HT-29 (cell line): ENCODE measurements at regions not wholly inside any gene's neighbourhood (a gene's known extent, or its start where the extent isn't known, plus 50 kb on each side); places are given as distances from the start of the nearest gene placed in this dataset.
"Not testable (repeated sequence)": the region's sequence is repeated elsewhere in the genome, so short reads cannot be mapped to it uniquely, and the experiment has no call there.

Source experiments
- DNase-seq: peaks from one replicate; pipeline ENCODE4 v3.0.0-alpha.2; 2015; ENCODE audit warnings: low spot score

DNA sequence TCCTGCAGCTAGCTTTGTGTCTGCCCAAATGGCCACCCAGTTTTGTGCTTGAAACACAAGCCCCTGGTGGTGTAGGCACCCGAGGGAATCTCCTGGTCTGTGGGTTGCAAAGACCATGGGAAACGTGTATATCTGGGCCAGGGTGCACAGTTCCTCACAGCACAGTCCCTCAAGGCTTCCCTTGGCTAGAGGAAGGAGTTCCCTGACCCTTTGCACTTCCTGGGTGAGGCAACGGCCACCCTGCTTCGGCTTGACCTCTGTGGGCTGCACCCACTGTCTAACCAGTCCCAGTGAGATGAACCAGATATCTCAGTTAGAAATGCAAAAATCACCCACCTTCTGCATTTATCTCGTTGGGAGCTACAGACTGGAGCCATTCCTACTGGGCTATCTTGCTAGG lies 865.0 kb upstream of the ACO1 start:
- DNase-seq, result no peak

DNA sequence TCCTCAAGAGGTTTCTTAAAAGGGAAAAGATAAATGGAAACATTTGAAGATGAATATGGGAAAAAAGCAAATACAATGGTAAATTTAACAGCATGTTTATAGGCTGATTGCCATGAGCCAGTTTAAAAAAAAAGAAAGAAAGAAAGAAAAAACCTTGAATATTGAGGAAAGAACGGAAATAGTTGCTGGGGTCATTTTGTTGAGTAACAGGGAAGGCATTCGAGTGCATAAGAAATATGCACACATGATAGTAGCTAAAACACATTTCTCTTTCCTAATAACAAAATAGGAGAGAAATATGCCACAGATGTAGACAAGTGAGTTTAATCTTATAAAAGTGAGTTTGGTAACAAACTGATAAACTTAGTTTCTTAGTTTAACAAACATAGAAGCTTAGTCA lies 864.6 kb upstream of the ACO1 start:
- no peak for DNase-seq

DNA sequence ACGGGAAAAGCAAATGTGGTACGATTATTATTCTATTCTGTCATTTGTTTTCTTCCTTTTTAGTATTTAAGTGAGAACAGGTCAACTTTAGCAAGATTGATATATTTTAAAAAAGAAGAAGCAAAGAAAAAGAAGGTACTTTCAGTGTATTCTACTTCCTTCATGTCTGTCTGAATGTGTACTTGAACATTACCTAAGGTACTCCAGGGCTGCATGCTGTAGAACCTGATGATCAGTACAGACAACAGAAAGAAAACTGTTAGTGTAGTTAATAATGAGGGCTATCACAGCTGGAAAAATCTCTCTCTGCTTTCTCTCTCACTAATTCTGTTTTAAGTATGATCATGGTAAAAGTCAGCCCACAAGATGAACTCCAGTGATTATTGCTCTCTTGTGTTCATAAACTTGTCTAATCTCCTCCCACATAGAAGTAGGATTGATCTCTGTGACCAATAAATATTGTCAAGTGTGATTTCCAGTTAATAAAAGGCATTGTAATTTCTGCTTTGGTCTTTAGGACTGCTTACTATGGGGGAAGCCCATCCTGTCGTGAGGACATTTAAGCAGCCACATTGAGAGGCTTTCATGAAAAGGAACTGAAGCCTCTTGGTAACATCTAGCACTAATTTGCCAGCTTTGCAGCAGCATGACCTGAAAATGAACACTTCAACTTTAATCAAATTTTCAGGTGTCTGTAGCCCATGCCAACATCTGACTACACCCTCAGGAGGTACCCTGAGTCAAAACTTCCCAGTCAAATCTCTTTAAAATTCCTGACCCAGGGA lies 864.0 kb upstream of the ACO1 start:
- no peak for DNase-seq

DNA sequence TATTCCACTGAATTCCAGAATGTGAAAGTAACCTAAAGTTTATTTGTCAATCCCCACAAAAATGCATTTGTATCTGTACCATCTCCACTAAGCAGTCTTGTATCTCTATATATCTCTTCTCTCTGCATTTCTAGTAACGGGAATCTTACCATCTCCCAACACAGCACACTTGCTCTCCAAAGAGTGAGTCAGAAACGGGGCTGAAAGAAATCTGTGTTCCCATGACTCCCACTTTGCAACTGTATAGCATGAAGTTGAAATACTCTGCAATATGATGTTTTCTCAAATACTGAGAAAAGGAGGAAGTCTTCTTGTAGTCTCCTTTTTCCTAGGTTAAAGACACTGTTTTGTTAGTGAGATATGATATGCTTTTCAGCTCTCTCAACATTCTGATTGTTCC lies 848.8 kb upstream of the ACO1 start:
- no peak for DNase-seq

DNA sequence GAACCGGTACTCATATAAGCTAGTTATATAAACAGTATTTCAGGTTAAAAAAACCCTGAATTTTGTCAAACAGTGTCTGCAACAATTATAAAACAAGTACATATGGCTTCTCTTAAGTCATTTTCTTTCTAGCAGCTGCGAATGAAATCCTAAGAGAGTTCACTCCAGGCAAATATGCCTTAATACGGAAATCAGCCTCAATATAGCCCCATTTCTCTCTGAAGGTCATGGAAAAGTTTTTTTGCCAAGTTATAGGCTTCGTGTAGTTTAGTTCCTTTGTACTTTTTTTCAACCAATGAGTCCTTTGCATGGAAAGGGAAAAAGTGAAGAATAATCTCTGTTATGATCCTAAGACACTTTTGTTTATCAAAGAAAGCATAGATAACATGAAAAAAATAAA lies 848.0 kb upstream of the ACO1 start:
- no peak for DNase-seq

DNA sequence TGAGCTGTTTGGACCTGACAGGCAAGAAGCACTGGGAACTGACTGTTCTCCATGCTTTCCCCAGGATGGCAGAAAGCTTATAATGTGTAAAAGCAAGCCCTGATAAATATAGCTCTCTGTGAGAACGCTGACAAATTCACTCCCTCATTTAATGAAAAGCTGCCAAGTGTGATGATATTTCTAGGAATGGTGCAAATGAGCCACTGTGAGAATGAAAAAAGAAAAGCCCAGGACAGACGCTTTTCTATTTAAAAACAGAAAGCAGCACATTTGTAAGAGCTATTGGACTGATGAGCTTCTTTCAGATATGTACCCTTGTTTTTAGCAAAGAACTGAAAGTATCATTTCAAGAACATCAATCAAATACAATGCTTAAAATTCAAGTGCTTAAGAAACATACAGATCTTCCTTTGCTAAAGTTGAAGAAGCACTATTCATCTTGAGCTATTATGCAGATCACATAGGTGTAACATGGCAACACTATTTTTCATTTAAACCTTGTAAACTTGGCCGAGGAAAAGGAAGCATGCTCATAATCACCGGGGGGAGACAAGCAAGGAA lies 842.6 kb upstream of the ACO1 start:
- DNase-seq, result no peak

DNA sequence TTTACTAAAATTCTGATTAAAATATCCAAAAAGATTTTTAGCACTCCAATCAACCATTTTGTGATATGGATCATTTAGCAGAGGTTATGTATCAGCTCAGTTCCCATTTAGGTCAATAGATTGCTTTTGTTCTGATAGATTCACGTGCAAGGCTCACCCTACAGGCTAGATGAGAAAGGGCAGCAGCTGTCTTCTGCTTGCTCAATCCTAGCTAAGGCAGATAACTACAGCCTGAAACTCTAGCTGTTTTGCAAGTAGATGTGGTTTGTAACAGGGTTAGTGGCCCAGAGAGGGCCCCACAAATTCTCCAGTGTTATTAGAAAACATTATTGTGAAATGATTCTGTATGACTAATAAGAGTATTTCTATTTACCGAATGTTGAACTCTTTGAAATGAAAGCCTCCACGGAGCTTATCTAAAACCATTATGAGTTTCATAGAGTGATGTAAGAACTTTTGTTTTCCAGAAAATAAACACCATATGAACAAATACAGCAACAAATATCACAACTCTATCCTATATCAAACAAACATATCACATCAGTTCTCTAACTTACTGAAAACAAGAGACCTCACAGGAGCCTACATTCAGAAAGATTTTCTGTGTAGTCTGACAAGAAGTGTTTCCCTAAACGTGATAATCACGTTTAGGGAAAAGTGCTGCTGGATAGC lies 841.9 kb upstream of the ACO1 start:
- peak; percentile 42 for DNase-seq

DNA sequence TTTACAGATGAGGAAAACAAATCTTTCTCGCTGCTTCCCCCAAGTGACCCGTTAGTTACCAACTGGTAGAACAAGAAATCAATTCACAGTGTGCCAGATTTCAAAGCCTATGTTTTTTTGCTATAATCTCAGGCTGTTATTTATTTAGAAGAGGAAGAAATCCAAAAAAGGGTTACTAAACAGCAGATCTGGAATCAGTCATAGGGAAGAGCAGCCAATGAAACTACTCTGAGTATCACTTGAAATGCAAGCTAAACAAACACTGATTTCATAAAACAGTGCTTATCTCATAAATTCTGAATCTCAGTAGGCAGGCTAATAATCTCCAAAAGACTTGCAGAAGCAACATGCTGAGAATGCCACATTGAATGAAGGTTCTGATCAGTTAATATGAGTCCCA lies 829.5 kb upstream of the ACO1 start:
- no peak for DNase-seq

DNA sequence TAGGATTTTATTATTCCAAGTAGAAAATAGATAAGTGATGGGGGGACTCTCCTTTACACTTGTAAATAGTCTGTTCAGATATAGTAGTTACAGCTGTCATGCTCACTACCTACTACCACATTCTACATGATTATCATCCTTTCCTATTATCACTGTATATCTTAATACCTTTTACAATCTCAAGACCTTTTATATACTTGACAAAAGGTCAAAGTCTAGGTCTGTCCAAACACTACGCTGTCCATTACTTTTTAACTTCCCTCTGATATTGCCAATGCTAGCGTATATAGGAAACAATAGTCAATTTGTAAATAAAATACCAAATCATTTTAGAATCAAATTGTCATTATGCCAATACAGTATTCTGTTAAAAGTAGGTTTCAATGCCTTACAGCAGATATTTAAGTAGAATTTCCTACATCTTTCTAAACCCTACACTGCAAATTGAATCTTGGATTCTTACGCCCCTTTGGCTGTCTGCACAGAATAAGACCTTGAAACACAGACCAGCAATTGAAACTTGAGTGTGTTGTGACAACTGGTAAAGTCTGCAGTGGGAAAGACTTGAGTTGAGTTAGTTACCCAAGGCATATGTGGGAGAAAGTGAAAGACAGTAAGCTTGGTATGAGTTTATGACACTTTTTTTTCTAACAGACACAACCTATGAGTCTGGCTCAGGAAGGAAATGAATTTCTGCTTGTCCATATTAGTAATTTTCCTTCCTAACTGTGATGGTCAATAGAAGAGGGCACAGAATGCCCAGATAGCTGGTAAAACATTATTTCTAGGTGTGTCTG lies 827.6 kb upstream of the ACO1 start:
- DNase-seq, result no peak

DNA sequence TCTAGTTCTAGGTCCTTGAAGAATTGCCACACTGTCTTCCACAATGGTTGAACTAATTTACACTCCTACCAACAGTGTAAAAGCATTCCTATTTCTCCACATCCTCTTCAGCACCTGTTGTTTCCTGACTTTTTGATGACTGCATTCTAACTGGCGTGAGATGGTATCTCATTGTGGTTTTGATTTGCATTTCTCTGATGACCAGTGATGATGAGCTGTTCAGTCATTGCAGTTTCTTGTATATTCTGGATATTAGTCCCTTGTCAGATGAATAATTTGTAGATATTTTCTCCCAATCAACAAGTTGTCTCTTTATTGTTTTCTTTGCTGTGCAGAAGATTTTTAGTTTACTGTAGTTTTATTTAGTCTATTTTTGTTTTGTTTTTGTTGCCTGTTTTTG lies 812.3 kb upstream of the ACO1 start:
- not testable (repeated sequence) for DNase-seq

DNA sequence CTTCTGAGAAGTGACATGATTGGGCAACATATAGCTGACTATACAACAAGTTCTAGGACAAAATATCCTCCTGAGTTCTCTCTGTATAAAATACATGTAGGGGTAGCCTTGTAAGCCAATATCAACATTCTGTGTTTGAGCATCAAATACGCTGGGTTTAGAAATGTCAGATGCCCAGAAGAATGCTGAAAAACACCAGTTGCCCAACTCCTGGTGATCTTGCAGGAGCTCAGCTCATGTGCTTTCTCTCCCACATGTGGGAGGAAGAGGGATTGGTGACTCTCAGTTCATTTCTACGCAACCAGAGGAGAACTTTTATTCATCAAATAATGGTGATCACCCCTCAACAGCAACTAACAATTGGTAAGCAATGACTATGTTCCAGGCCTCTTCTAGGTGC lies 810.9 kb upstream of the ACO1 start:
- DNase-seq, result no peak

DNA sequence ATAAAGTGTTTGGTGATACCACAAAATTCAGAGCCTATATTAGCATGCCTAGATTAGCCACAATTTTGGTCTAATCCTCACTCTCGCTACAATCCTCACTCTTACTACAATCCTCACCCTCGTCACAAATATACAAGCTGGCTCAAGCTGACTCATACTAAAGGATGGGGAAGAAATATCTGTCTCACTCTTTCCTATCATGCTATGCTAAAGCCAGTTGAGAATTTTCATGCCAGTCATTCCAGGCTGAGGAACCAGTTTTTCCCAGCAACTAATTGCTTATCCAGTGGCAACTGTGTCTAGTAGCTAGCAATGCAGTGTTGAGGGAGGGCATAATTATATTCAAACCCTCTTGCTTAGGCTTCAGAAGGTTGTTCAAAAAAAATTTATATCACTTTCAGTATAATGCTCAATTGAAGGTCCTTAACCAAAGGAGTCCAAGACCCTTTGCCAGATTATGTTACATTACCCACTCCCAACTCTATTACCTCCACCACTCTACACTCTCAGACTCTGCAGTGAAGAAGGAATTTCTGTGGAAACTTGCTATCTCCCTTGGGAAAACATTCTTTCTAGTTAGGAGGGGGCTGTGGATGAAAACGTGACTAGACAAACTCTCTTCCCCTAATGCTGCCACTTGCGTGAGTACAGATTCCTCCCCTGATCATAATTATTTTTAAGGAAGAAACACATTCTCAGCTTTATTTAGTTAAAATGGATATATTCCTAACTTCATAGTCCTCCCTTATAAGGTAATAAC lies 810.3 kb upstream of the ACO1 start:
- no peak for DNase-seq

DNA sequence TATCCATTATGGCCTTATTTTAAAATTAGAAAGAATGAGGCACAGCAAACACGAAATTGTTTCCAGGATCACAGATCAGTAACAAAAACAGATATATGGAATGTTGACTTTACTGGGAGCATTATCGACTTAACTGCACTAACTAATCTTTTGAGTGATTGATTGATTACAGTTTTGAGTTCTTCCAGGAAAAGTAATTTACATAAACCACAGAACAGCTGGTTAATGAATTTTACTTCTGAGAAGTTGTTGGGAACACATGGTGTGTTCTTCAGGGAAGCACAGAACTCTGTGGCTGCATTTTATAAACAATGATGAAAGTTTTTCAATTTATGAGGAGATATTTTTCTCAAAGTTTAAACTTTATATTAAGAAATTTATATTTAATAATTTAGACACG lies 802.4 kb upstream of the ACO1 start:
- DNase-seq, result no peak

DNA sequence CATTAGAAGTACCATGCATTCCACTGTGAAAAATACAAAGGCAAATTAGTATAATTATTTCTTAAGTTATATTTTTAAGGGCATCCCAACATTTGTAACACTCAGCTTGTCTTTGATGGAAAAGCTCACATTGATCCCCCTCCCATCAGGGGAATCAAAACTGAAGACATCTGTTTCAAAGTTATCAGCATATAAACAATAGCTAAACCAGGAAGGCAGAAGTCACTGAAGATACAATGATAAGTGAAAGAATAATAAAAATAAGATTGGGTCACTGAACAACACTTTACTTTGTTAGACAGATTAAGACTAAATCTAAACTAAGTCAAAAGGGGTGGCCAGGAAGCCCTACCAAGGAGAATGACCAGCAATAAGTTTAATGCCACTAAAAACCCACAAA lies 801.9 kb upstream of the ACO1 start:
- DNase-seq, result no peak

DNA sequence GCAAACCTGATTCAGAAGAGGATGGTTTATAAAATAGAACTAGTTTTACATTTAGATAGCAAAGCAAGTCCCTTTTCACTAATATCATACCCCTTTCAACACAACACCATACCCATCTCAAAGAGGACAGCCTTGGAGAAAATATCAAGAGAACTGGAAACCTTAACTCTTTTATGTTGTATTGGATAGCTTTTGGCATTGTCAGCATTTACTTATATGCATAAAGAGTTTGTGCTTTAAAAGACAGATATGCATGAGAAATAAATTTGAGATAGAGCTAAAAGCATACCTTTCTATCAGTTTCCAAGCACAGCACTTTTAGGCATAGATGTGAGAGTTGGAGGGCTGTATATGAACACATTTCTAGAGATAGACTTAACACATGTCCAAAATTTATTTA lies 799.3 kb upstream of the ACO1 start:
- DNase-seq, result no peak

DNA sequence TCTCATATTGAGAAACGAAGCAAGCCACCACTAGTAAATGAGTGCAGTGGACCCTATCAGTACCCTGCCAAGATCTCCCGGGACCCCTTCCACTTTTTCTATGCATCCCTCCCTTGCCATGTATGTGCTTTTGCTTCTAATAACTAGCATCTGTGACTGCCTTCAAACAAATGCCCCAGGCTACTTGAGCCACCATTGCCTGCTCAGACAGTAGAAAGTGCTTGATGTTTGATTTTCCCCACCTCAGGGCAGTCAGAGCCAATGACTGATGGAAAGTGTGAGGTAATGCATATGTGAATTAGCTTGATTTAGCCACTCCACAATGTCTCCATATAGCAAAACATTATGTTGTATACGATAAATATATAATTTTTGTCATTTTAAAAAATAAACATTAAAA lies 797.3 kb upstream of the ACO1 start:
- DNase-seq, result no peak

DNA sequence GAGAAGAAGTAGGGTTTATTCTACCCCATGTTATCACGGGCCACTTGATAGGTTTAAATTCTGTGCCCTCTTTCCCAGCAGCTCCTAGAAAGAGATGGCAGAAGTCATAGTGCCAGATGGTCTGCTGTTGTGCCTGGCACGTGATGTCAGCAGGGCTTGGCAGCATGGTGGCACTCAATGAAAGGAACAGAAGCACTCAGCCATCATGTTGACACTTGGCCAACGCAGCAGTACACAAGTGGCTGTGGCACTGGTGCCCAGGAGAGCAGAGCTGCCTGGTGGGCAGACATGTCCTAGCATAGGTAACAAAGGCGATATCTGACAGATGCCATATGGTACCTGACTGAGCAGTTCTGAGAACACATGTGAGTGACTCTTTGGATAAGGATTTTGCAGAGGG lies 796.4 kb upstream of the ACO1 start:
- DNase-seq, result no peak

DNA sequence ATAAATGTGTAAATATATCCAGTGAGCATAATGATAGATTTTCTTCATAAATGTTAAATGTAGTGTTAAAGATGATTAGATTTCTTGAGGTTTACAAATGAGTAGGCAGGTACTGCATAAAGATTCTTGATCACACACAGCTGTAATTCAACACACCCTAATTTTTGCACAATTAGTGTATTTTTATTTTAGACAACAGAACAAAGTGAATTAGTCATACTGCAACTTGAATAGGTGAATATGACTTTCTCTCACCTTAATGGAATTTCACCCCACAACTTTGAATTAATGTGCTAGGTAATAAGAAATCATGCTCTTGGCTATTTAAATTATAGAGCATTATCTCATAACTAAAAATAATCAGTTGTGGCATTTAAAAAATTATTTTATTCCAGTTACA lies 795.7 kb upstream of the ACO1 start:
- DNase-seq, result no peak

DNA sequence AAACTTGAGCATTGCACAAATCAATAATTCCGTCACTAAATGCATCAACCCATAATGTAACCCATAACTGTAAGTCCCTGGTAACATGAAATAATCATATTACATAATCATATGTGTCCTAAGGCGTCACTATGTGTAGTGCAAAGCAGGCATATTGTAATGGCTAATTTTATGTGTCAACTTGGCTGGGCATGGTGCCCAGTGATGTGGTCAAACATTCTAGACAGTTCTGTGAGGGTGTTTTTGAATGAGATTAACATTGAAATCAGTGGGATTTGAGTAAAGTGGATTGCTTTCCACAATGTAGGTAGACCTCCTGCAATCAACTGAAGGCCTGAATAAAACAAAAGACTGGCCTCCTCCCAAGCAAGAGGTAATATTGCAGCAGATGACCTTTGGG lies 794.4 kb upstream of the ACO1 start:
- DNase-seq, result no peak

DNA sequence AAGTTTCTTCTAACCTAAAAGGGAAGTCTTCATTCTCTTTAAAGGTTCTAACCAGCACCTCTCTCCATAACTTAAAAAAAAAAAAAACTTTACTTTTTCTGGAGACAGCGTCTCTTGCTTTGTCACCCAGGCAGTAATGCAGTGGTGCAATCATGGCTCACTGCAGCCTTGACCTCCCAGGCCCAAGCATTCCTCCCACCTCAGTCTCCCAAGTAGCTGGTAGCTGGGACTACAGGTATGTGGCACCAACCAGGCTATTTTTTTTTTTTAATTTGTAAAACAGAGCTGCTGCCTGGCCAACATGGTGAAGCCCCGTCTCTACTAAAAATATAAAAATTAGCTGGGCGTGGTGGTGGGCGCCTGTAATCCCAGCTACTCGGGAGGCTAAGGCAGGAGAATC lies 787.4 kb upstream of the ACO1 start:
- DNase-seq, result not testable (repeated sequence)

DNA sequence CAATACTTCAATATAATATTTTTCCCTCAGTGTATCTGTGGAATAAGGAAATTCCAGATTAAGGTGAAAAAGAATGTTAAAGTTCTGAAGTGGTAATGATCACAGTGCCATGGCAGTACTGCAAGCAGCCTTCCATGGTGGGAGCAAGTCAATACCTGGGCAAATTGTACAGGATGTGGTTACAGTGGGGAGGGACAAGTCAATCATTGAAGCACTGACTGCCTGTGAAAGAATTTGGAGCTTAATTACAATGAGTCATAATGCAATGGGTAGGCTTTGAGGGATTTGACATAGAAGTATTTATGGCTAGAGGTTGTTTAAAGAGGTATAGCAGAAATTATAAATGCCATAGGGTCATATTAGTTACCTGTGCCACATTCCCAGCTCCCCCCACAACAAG lies 786.5 kb upstream of the ACO1 start:
- peak; percentile 84 for DNase-seq

DNA sequence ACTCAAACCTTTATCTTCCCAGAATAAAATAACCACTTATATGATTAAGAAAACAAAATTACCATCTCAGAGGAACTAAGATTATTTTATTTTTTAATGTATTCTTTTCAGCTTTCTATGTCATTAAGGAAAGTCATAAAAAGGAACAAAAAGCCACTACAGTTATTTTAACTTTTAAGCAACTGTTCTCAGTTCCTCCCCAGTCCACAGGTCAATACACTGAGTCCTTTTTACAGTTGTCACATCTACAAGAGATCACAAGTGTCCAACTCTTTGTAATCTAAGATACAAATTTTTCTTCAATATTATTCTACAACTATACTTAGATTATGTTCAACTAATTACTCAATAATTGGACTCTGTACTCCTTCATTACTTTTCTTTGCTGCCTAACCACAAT lies 782.8 kb upstream of the ACO1 start:
- no peak for DNase-seq
